Mesenchymal stem cell (in vitro differentiated cells and primary cell): ENCODE measurements at regions not wholly inside any gene's neighbourhood (a gene's known extent, or its start where the extent isn't known, plus 50 kb on each side); places are given as distances from the start of the nearest gene placed in this dataset.
A peak's percentile ranks its signal among the peaks of the same experiment; 100 is the strongest.

Experiments
- DNase-seq: peaks from one replicate; pipeline ENCODE4 v3.0.0-alpha.2; 2013
- H2AFZ ChIP-seq: one replicate; pipeline ENCODE4 v1.6.1; 2013; ENCODE audit warnings: low read depth, mild to moderate bottlenecking, control low read depth, inconsistent platforms, low read length, moderate library complexity
- H2AK5ac ChIP-seq: 2 replicates; pipeline ENCODE4 v1.6.1; 2013; ENCODE audit warnings: low read length, moderate library complexity, mild to moderate bottlenecking, inconsistent platforms; ENCODE audit not compliant: severe bottlenecking
- H2BK120ac ChIP-seq: one replicate; pipeline ENCODE4 v1.6.1; 2013; ENCODE audit warnings: low read depth, mild to moderate bottlenecking, inconsistent platforms, low read length, moderate library complexity
- H2BK12ac ChIP-seq, 2 experiments: one replicate each; pipeline ENCODE4 v1.6.1; 2013; ENCODE audit warnings: inconsistent platforms in 2 of 2, low read length in 2 of 2, mild to moderate bottlenecking in 2 of 2, moderate library complexity in 2 of 2, control low read depth in 1 of 2
- H2BK15ac ChIP-seq: one replicate; pipeline ENCODE4 v1.6.1; 2013; ENCODE audit warnings: mild to moderate bottlenecking, low read depth, inconsistent platforms; ENCODE audit not compliant: poor library complexity, severe bottlenecking
- H2BK5ac ChIP-seq: 2 replicates; pipeline ENCODE4 v1.6.1; 2013; ENCODE audit warnings: low read depth, mild to moderate bottlenecking, low read length, control low read depth, inconsistent platforms; ENCODE audit not compliant: poor library complexity, severe bottlenecking
- H3K14ac ChIP-seq, 2 experiments: one replicate each; pipeline ENCODE4 v1.6.1; 2013; ENCODE audit warnings: inconsistent platforms in 2 of 2, low read length in 2 of 2, control low read depth in 1 of 2, mild to moderate bottlenecking in 1 of 2, moderate library complexity in 1 of 2
- H3K18ac ChIP-seq, 2 experiments: one replicate each; pipeline ENCODE4 v1.6.1; 2013; ENCODE audit warnings: inconsistent platforms in 2 of 2, low read length in 2 of 2, control low read depth in 1 of 2, low read depth in 1 of 2, mild to moderate bottlenecking in 1 of 2
- H3K23ac ChIP-seq, 2 experiments: one replicate each; pipeline ENCODE4 v1.6.1; 2013; ENCODE audit warnings: inconsistent platforms in 2 of 2, low read length in 2 of 2, mild to moderate bottlenecking in 2 of 2, moderate library complexity in 2 of 2, control low read depth in 1 of 2
- H3K27ac ChIP-seq: 2 replicates; pipeline ENCODE4 v1.5.1; 2013; ENCODE audit warnings: mild to moderate bottlenecking, moderate library complexity, low read length, control low read depth, inconsistent platforms; ENCODE audit not compliant: poor library complexity, severe bottlenecking
- H3K27me3 ChIP-seq, 2 experiments: 2 replicates each; pipeline versions ENCODE4 v1.6.1 to v1.7.0; 2013; ENCODE audit warnings: low read length in 2 of 2, mild to moderate bottlenecking in 2 of 2, moderate library complexity in 2 of 2, control low read depth in 1 of 2, inconsistent platforms in 1 of 2; ENCODE audit not compliant: control insufficient read depth in 1 of 2, insufficient read depth in 1 of 2
- H3K36me3 ChIP-seq, 2 experiments: 2 replicates each; pipeline versions ENCODE4 v1.6.1 to v1.7.0; 2013; ENCODE audit warnings: low read length in 2 of 2, control low read depth in 1 of 2, inconsistent platforms in 1 of 2, low read depth in 1 of 2, mild to moderate bottlenecking in 1 of 2; ENCODE audit not compliant: insufficient read depth in 2 of 2, control insufficient read depth in 1 of 2
- H3K4ac ChIP-seq, 2 experiments: one replicate each; pipeline ENCODE4 v1.6.1; 2013; ENCODE audit warnings: inconsistent platforms in 2 of 2, low read length in 2 of 2, mild to moderate bottlenecking in 2 of 2, moderate library complexity in 2 of 2, control low read depth in 1 of 2, low read depth in 1 of 2
- H3K4me1 ChIP-seq: 2 replicates; pipeline ENCODE4 v1.6.1; 2013; ENCODE audit warnings: low read depth, low read length, control low read depth; ENCODE audit not compliant: control insufficient read depth, insufficient read depth
- H3K4me2 ChIP-seq: 2 replicates; pipeline ENCODE4 v1.6.1; 2013; ENCODE audit warnings: low read length, mild to moderate bottlenecking, inconsistent platforms; ENCODE audit not compliant: poor library complexity, severe bottlenecking
- H3K4me3 ChIP-seq, 2 experiments: 2 replicates each; pipeline versions ENCODE4 v1.5.1 to v1.7.0; 2013; ENCODE audit warnings: low read length in 2 of 2, mild to moderate bottlenecking in 2 of 2, control low read depth in 1 of 2, low read depth in 1 of 2; ENCODE audit not compliant: insufficient read depth in 1 of 2
- H3K79me1 ChIP-seq: replicated peaks from 2 replicates; pipeline ENCODE4 v1.6.1; 2013; ENCODE audit warnings: mild to moderate bottlenecking, control low read depth, low read length, inconsistent platforms; ENCODE audit not compliant: poor library complexity, severe bottlenecking
- H3K9ac ChIP-seq: 2 replicates; pipeline ENCODE4 v1.7.0; 2013; ENCODE audit warnings: mild to moderate bottlenecking, low read length, moderate library complexity
- H3K9me3 ChIP-seq: 2 replicates; pipeline ENCODE4 v1.7.0; 2013; ENCODE audit warnings: mild to moderate bottlenecking, low read length; ENCODE audit not compliant: control insufficient read depth
- H4K8ac ChIP-seq: one replicate; pipeline ENCODE4 v1.6.1; 2013; ENCODE audit warnings: inconsistent platforms, mild to moderate bottlenecking, low read length, moderate library complexity
- H4K91ac ChIP-seq: one replicate; pipeline ENCODE4 v1.6.1; 2013; ENCODE audit warnings: mild to moderate bottlenecking, low read length, inconsistent platforms
- WGBS: methylation state at CpG from one replicate; pipeline ENCODE4 v1.1.7; 2013; ENCODE audit warnings: mixed read lengths; 5-methylcytosine and 5-hydroxymethylcytosine counted together

DNA sequence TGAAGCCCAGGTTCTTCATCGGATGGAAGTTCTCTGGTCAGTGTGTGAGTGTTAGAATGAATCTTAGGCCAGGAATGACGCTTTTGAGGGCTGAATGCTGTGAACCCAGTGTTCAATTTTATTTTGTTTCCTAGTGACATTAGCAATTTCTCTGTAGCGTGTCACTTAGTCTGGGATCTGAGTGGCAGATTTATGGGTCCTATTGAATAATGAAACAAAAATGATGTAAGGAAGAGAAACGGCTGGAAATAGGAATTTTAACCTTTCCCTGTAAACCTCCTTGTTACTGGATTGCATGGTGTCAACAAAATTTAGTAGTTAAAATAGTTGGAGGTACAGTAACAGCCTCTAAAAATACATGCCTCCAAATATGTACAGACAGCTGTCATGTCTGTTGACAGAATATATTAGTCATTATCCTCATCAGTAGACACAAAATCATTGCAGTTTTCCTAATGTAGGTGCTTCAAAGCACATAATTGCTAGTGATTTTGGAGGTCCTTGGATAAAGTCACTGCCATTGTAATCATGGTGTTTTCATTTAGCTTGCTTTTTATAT lies 223.8 kb upstream of the SPRED2 start:
- WGBS: 91% methylated on average over 3 of the region's 4 CpGs
- no peaks in the 10 kb centered on the region for H3K36me3 ChIP-seq
- no peaks in the 10 kb centered on the region for H3K79me1 ChIP-seq
- no peak overlapping the region for H3K4me3 ChIP-seq
- peaks cover 15% of the 10 kb centered on the region for H3K4me1 ChIP-seq
- H3K23ac ChIP-seq: no peak overlapping the region
- H2BK5ac ChIP-seq: no peak overlapping the region
- H2BK15ac ChIP-seq: no peak overlapping the region
- H3K9ac ChIP-seq: no peak overlapping the region
- H3K9me3 ChIP-seq: no peaks in the 10 kb centered on the region
- H4K8ac ChIP-seq: no peak overlapping the region
- H3K14ac ChIP-seq: no peak overlapping the region
- H3K4ac ChIP-seq: no peak overlapping the region
- DNase-seq: no peak
- H2AFZ ChIP-seq: no peak overlapping the region
- H3K27ac ChIP-seq: no peak overlapping the region
- no peak overlapping the region for H4K91ac ChIP-seq
- no peak overlapping the region for H2BK120ac ChIP-seq
- H3K18ac ChIP-seq: no peak overlapping the region
- H3K4me2 ChIP-seq: no peak overlapping the region
- H2AK5ac ChIP-seq: no peak overlapping the region
- H3K27me3 ChIP-seq: peaks cover 0 to 51% of the 10 kb centered on the region in 2 experiments
- no peak overlapping the region for H2BK12ac ChIP-seq

DNA sequence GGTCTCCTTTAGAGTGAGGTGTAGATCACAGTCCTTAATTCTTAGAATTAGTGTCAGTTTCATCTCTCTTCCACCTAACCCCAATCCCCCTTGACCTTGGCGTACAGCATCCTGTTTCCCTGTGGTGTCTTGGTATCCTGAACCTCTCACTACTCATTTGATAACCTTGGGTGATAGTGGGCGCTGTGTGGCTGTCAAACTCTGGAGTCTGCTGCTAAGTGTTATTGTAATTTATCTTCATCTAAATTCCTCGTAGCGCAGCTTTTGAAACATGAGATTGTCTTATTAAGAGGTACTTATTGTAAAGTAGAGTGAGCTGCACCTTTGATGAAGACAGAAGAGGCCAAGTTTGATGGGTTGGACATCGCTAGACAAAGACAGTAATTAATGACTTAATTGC lies 222.6 kb upstream of the SPRED2 start:
- peaks cover 0 to 43% of the 10 kb centered on the region in 2 experiments for H3K27me3 ChIP-seq
- no peak overlapping the region for H2BK120ac ChIP-seq
- no peak overlapping the region for H4K91ac ChIP-seq
- peaks cover 13% of the 10 kb centered on the region for H3K4me1 ChIP-seq
- no peak overlapping the region for H3K4me3 ChIP-seq
- H3K36me3 ChIP-seq: no peaks in the 10 kb centered on the region
- no peak overlapping the region for H3K23ac ChIP-seq
- H2BK12ac ChIP-seq: no peak overlapping the region
- DNase-seq: no peak
- no peaks in the 10 kb centered on the region for H3K9me3 ChIP-seq
- H3K9ac ChIP-seq: no peak overlapping the region
- no peaks in the 10 kb centered on the region for H3K79me1 ChIP-seq
- no peak overlapping the region for H2AFZ ChIP-seq
- no peak overlapping the region for H3K4me2 ChIP-seq
- WGBS: 81% methylated on average over 3 of the region's 5 CpGs
- no peak overlapping the region for H3K27ac ChIP-seq
- H4K8ac ChIP-seq: no peak overlapping the region
- H3K14ac ChIP-seq: no peak overlapping the region
- no peak overlapping the region for H2AK5ac ChIP-seq
- no peak overlapping the region for H3K4ac ChIP-seq
- H2BK15ac ChIP-seq: no peak overlapping the region
- H2BK5ac ChIP-seq: no peak overlapping the region
- H3K18ac ChIP-seq: no peak overlapping the region

DNA sequence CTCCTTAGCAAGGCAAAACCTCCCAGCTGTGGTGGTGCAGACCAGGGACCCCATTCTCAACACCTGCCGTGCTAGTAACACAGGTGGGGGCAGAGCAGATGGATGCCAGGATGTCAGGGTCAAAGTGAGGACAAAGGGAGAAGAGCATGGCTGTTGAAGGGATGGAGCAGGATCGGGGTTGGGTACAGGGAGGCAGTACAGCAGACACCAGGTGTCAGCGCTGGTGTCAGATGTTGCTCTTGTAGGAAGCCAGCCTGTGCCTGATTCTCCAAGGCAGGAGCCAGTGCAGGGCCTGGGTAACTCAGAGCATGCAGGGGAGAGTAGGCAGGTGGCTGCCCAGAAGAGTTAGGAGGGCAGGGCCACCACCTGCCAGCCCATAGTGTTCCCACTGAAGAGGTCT lies 222.1 kb upstream of the SPRED2 start:
- no peaks in the 10 kb centered on the region for H3K36me3 ChIP-seq
- H3K27me3 ChIP-seq: peaks cover 0 to 42% of the 10 kb centered on the region in 2 experiments
- no peak overlapping the region for H2AK5ac ChIP-seq
- no peak overlapping the region for H3K4me3 ChIP-seq
- no peak overlapping the region for H3K4me2 ChIP-seq
- H2AFZ ChIP-seq: no peak overlapping the region
- H4K8ac ChIP-seq: no peak overlapping the region
- H3K4ac ChIP-seq: no peak overlapping the region
- no peak for DNase-seq
- peak overlapping the region in 1 of 2 experiments; percentile 3 for H2BK12ac ChIP-seq
- no peaks in the 10 kb centered on the region for H3K9me3 ChIP-seq
- H2BK15ac ChIP-seq: no peak overlapping the region
- no peak overlapping the region for H3K9ac ChIP-seq
- H3K14ac ChIP-seq: no peak overlapping the region
- H3K79me1 ChIP-seq: no peaks in the 10 kb centered on the region
- H4K91ac ChIP-seq: peak overlapping the region; percentile 14
- H3K18ac ChIP-seq: no peak overlapping the region
- no peak overlapping the region for H2BK5ac ChIP-seq
- peak overlapping the region in 1 of 2 experiments; percentile 6 for H3K23ac ChIP-seq
- 76% methylated on average over 3 of the region's 3 CpGs for WGBS
- H2BK120ac ChIP-seq: no peak overlapping the region
- peaks cover 11% of the 10 kb centered on the region for H3K4me1 ChIP-seq
- no peak overlapping the region for H3K27ac ChIP-seq

DNA sequence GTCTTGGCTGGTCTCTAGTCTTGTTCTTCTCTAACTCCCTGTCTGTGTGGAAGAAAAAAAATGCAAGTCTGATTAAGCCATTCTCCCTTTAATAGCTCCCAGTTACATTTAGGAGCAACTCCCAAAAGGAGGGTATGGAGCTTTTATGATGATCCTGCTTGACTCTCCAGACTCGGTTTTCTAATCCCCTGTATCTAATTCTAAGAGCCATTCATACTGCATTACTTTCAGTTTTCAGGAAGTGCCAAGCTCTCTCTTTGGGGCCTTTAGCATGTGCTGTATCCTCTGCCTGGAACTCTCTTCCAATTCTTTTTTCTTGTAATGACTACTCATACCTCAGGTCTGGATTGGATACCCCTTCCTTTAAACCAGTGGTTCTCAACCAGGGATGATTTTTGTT lies 219.7 kb upstream of the SPRED2 start:
- H3K9ac ChIP-seq: no peak overlapping the region
- no peak overlapping the region for H2BK15ac ChIP-seq
- H2BK120ac ChIP-seq: no peak overlapping the region
- H3K9me3 ChIP-seq: no peaks in the 10 kb centered on the region
- H3K23ac ChIP-seq: no peak overlapping the region
- H3K14ac ChIP-seq: no peak overlapping the region
- H2BK12ac ChIP-seq: no peak overlapping the region
- no peak overlapping the region for H4K8ac ChIP-seq
- no peak for DNase-seq
- 71% methylated on average over 1 of the region's 1 CpG for WGBS
- H3K36me3 ChIP-seq: no peaks in the 10 kb centered on the region
- no peaks in the 10 kb centered on the region for H3K79me1 ChIP-seq
- H3K4ac ChIP-seq: no peak overlapping the region
- no peak overlapping the region for H4K91ac ChIP-seq
- H3K27me3 ChIP-seq: peaks cover 0 to 31% of the 10 kb centered on the region in 2 experiments
- H3K18ac ChIP-seq: no peak overlapping the region
- H2AFZ ChIP-seq: no peak overlapping the region
- H3K4me1 ChIP-seq: no peaks in the 10 kb centered on the region
- no peak overlapping the region for H3K4me2 ChIP-seq
- no peak overlapping the region for H3K4me3 ChIP-seq
- H2AK5ac ChIP-seq: no peak overlapping the region
- no peak overlapping the region for H2BK5ac ChIP-seq
- H3K27ac ChIP-seq: no peak overlapping the region
